ENCODE measurements at regions not wholly inside any gene's neighbourhood (a gene's known extent, or its start where the extent isn't known, plus 50 kb on each side); places are given as distances from the start of the nearest gene placed in this dataset.

- no peak for DNase-seq (ENCODE audit: low read depth in 4 of 4, low spot score in 3 of 4)
Observed at GRCh38 chr20:57804470-57805250, 94.8 kb upstream of the PMEPA1 start.

GRCh38 chr20:57803508-57804005 lies 93.7 kb upstream of the PMEPA1 start:
- DNase-seq (ENCODE audit: low read depth in 4 of 4, low spot score in 3 of 4), result no peak

- no peak for DNase-seq (ENCODE audit: low read depth in 4 of 4, low spot score in 3 of 4)
Observed at GRCh38 chr20:57802765-57803507, 93.1 kb upstream of the PMEPA1 start.

GRCh38 chr20:57801581-57801980 lies 91.8 kb upstream of the PMEPA1 start:
- DNase-seq (ENCODE audit: low read depth in 4 of 4, low spot score in 3 of 4), result no peak

- DNase-seq (ENCODE audit: low read depth in 4 of 4, low spot score in 3 of 4), result no peak
Observed at GRCh38 chr20:57800791-57801430, 91.1 kb upstream of the PMEPA1 start.

- no peak for DNase-seq (ENCODE audit: low read depth in 4 of 4, low spot score in 3 of 4)
Observed at GRCh38 chr20:57797401-57797800, 87.6 kb upstream of the PMEPA1 start.

- DNase-seq (ENCODE audit: low read depth in 4 of 4, low spot score in 3 of 4), result no peak
Observed at GRCh38 chr20:57795977-57796560, 86.3 kb upstream of the PMEPA1 start.

GRCh38 chr20:57795342-57795697 lies 85.5 kb upstream of the PMEPA1 start:
- no peak for DNase-seq (ENCODE audit: low read depth in 4 of 4, low spot score in 3 of 4)

- peak in 1 of 4 donors; percentile 45 for DNase-seq (ENCODE audit: low read depth in 4 of 4, low spot score in 3 of 4)
Observed at GRCh38 chr20:57794600-57795341, 85.0 kb upstream of the PMEPA1 start.

- no peak for DNase-seq (ENCODE audit: low read depth in 4 of 4, low spot score in 3 of 4)
Observed at GRCh38 chr20:57794036-57794435, 84.2 kb upstream of the PMEPA1 start.

- DNase-seq (ENCODE audit: low read depth in 4 of 4, low spot score in 3 of 4), result no peak
Observed at GRCh38 chr20:57793421-57793820, 83.6 kb upstream of the PMEPA1 start.

GRCh38 chr20:57792386-57793080 lies 82.7 kb upstream of the PMEPA1 start:
- no peak for DNase-seq (ENCODE audit: low read depth in 4 of 4, low spot score in 3 of 4)

GRCh38 chr20:57791966-57792365 lies 82.2 kb upstream of the PMEPA1 start:
- no peak for DNase-seq (ENCODE audit: low read depth in 4 of 4, low spot score in 3 of 4)

GRCh38 chr20:57791178-57791962 lies 81.6 kb upstream of the PMEPA1 start:
- DNase-seq (ENCODE audit: low read depth in 4 of 4, low spot score in 3 of 4), result no peak

GRCh38 chr20:57790176-57790575 lies 80.4 kb upstream of the PMEPA1 start:
- DNase-seq (ENCODE audit: low read depth in 4 of 4, low spot score in 3 of 4), result no peak

- DNase-seq (ENCODE audit: low read depth in 4 of 4, low spot score in 3 of 4), result no peak
Observed at GRCh38 chr20:57788936-57789613, 79.3 kb upstream of the PMEPA1 start.

GRCh38 chr20:57787990-57788781 lies 78.4 kb upstream of the PMEPA1 start:
- DNase-seq (ENCODE audit: low read depth in 4 of 4, low spot score in 3 of 4), result no peak

Data from left renal pelvis (tissue), 4 donors.